ENCODE measurements at regions not wholly inside any gene's neighbourhood (a gene's known extent, or its start where the extent isn't known, plus 50 kb on each side); places are given as distances from the start of the nearest gene placed in this dataset.

- Histone ChIP-seq H3K9ac (ENCODE audit: extremely low read depth, insufficient read length, low read length) (no peak overlapping the region), H2BK15ac (ENCODE audit: low read depth, low read length) (no peak overlapping the region), H3K79me2 (ENCODE audit: insufficient read depth, low read length) (no peaks in the 10 kb centered on the region), H3K14ac (ENCODE audit: insufficient read depth, low read length) (no peak overlapping the region), H3K27ac (ENCODE audit: insufficient read length, low read depth, low read length) (no peak overlapping the region), H3K23ac (ENCODE audit: insufficient read length, low read depth, low read length) (no peak overlapping the region), H2BK5ac (ENCODE audit: insufficient read length, low read length) (no peak overlapping the region), H3K9me3 (ENCODE audit: control insufficient read depth, low read depth, low read length) (no peaks in the 10 kb centered on the region), H3K4me1 (ENCODE audit: insufficient read depth, low read length) (no peaks in the 10 kb centered on the region), H3T11ph (ENCODE audit: low read length) (no peak overlapping the region), H3K79me1 (ENCODE audit: insufficient read depth, low read depth, low read length, poor library complexity, severe bottlenecking) (no peaks in the 10 kb centered on the region), H3K18ac (ENCODE audit: insufficient read length, low read depth, low read length) (no peak overlapping the region), H3K4ac (ENCODE audit: low read depth, low read length) (no peak overlapping the region), H3K4me2 (ENCODE audit: insufficient read depth, insufficient read length, low read length) (no peak overlapping the region), H4K8ac (replicated peaks; ENCODE audit: insufficient read length, low read depth, low read length) (no peak overlapping the region), H4K91ac (ENCODE audit: insufficient read length, low read depth, low read length) (no peak overlapping the region), H4K5ac (ENCODE audit: insufficient read length, low read depth, low read length) (no peak overlapping the region), H3K23me2 (ENCODE audit: insufficient read length, low read depth, low read length, poor library complexity, severe bottlenecking) (no peaks in the 10 kb centered on the region), H2BK20ac (ENCODE audit: low read depth, low read length, poor library complexity, severe bottlenecking) (no peak overlapping the region), H2AK5ac (ENCODE audit: insufficient read length, low read length) (no peak overlapping the region), H3K56ac (ENCODE audit: insufficient read length, low read depth, low read length) (no peak overlapping the region), H2BK120ac (ENCODE audit: low read depth, low read length, poor library complexity, severe bottlenecking) (no peak overlapping the region), H4K20me1 (ENCODE audit: control insufficient read depth, insufficient read depth, insufficient read length) (no peaks in the 10 kb centered on the region), H2AFZ (ENCODE audit: low read length) (no peak overlapping the region), H2BK12ac (ENCODE audit: insufficient read length, low read depth, low read length) (no peak overlapping the region), H3K27me3 (ENCODE audit: insufficient read depth, low read length) (no peaks in the 10 kb centered on the region)
- H3K4me1 Mint-ChIP-seq = peaks cover 0 to 4% of the 10 kb centered on the region in 2 experiments; a peak in 1 of 4 replicates
- H3K4me3 Mint-ChIP-seq = no peak overlapping the region
- peaks cover 0 to 3% (median 0%) of the 10 kb centered on the region in 3 experiments; a peak in 1 of 7 replicates for H3K36me3 Mint-ChIP-seq (ENCODE audit: insufficient read depth in 1 of 3, low read depth in 3 of 3)
- no peak for DNase-seq
- no peak overlapping the region for H3K27ac Mint-ChIP-seq
- no peak for TF ChIP-seq CTCF (conservative IDR thresholded peaks at IDR 0.05)
- no CpG with 5 or more reads among the region's 5 CpGs for WGBS (ENCODE audit: extremely low coverage, insufficient read length, low lambda C conversion rate)
- H3K27me3 Mint-ChIP-seq (ENCODE audit: low read depth) = no peaks in the 10 kb centered on the region
- peaks cover 40 to 44% of the 10 kb centered on the region in 2 experiments; a peak in 4 of 5 replicates for H3K9me3 Mint-ChIP-seq
Measured at GRCh38 chrX:38857736-38858523, 56.7 kb downstream of the MID1IP1 start.

Measured in H9 (cell line).